H9 (cell line): ENCODE measurements at regions not wholly inside any gene's neighbourhood (a gene's known extent, or its start where the extent isn't known, plus 50 kb on each side); places are given as distances from the start of the nearest gene placed in this dataset.

ENCODE experiments used
- DNase-seq: peaks from one replicate; pipeline ENCODE4 v3.0.0-alpha.2; 2017
- H2AFZ ChIP-seq: one replicate; pipeline ENCODE4 v1.6.1; 2013; ENCODE audit warnings: mild to moderate bottlenecking, low read length, control low read depth, moderate library complexity
- H2AK5ac ChIP-seq: 2 replicates; pipeline ENCODE4 v1.6.1; 2013; ENCODE audit warnings: low read length, control low read depth, mixed read lengths; ENCODE audit not compliant: insufficient read length
- H2BK120ac ChIP-seq: one replicate; pipeline ENCODE4 v1.6.1; 2013; ENCODE audit warnings: low read depth, mild to moderate bottlenecking, low read length, control low read depth, inconsistent platforms; ENCODE audit not compliant: poor library complexity, severe bottlenecking
- H2BK12ac ChIP-seq: 2 replicates; pipeline ENCODE4 v1.6.1; 2013; ENCODE audit warnings: low read length, control low read depth, mixed read lengths, low read depth; ENCODE audit not compliant: insufficient read length
- H2BK15ac ChIP-seq: 2 replicates; pipeline ENCODE4 v1.6.1; 2013; ENCODE audit warnings: low read depth, low read length, control low read depth
- H2BK20ac ChIP-seq: one replicate; pipeline ENCODE4 v1.6.1; 2013; ENCODE audit warnings: low read depth, mild to moderate bottlenecking, low read length, control low read depth, inconsistent platforms; ENCODE audit not compliant: poor library complexity, severe bottlenecking
- H2BK5ac ChIP-seq: 2 replicates; pipeline ENCODE4 v1.6.1; 2013; ENCODE audit warnings: low read length, control low read depth, mixed read lengths; ENCODE audit not compliant: insufficient read length
- H3K14ac ChIP-seq: 2 replicates; pipeline ENCODE4 v1.6.1; 2013; ENCODE audit warnings: low read length, control low read depth; ENCODE audit not compliant: insufficient read depth
- H3K18ac ChIP-seq: 2 replicates; pipeline ENCODE4 v1.6.1; 2013; ENCODE audit warnings: low read depth, mild to moderate bottlenecking, mixed read lengths, low read length, control low read depth; ENCODE audit not compliant: insufficient read length
- H3K23ac ChIP-seq: 2 replicates; pipeline ENCODE4 v1.6.1; 2013; ENCODE audit warnings: low read length, control low read depth, mixed read lengths, low read depth; ENCODE audit not compliant: insufficient read length
- H3K23me2 ChIP-seq: 2 replicates; pipeline ENCODE4 v1.6.1; 2013; ENCODE audit warnings: low read depth, mild to moderate bottlenecking, mixed read lengths, low read length, control low read depth; ENCODE audit not compliant: insufficient read length, poor library complexity, severe bottlenecking
- H3K27ac ChIP-seq: 2 replicates; pipeline ENCODE4 v1.5.1; 2013; ENCODE audit warnings: low read length, control low read depth, mixed read lengths, low read depth; ENCODE audit not compliant: insufficient read length
- H3K27me3 ChIP-seq: 2 replicates; pipeline ENCODE4 v1.6.1; 2013; ENCODE audit warnings: low read length, control low read depth, inconsistent platforms; ENCODE audit not compliant: insufficient read depth
- H3K4ac ChIP-seq: 2 replicates; pipeline ENCODE4 v1.6.1; 2013; ENCODE audit warnings: low read depth, mild to moderate bottlenecking, control low read depth, inconsistent platforms, low read length, moderate library complexity
- H3K4me1 ChIP-seq: 2 replicates; pipeline ENCODE4 v1.6.1; 2013; ENCODE audit warnings: low read length, control low read depth, inconsistent platforms; ENCODE audit not compliant: insufficient read depth
- H3K4me2 ChIP-seq: 2 replicates; pipeline ENCODE4 v1.6.1; 2013; ENCODE audit warnings: low read length, control low read depth, mixed read lengths; ENCODE audit not compliant: insufficient read length, insufficient read depth
- H3K56ac ChIP-seq: 2 replicates; pipeline ENCODE4 v1.6.1; 2013; ENCODE audit warnings: low read depth, mild to moderate bottlenecking, mixed read lengths, low read length, control low read depth; ENCODE audit not compliant: insufficient read length
- H3K79me1 ChIP-seq: 2 replicates; pipeline ENCODE4 v1.6.1; 2013; ENCODE audit warnings: low read depth, mild to moderate bottlenecking, moderate library complexity, low read length, control low read depth, inconsistent platforms; ENCODE audit not compliant: insufficient read depth, poor library complexity, severe bottlenecking
- H3K79me2 ChIP-seq: 2 replicates; pipeline ENCODE4 v1.6.1; 2013; ENCODE audit warnings: low read length, control low read depth, inconsistent platforms; ENCODE audit not compliant: insufficient read depth
- H3K9ac ChIP-seq: 2 replicates; pipeline ENCODE4 v1.6.1; 2013; ENCODE audit warnings: low read length, control low read depth, mixed read lengths; ENCODE audit not compliant: insufficient read length; ENCODE audit errors: extremely low read depth
- H3K9me3 ChIP-seq: one replicate; pipeline ENCODE4 v1.6.1; 2013; ENCODE audit warnings: low read depth, low read length, inconsistent platforms; ENCODE audit not compliant: control insufficient read depth
- H3T11ph ChIP-seq: one replicate; pipeline ENCODE4 v1.6.1; 2013; ENCODE audit warnings: mild to moderate bottlenecking, low read length, control low read depth, inconsistent platforms
- H4K20me1 ChIP-seq: one replicate; pipeline ENCODE4 v1.6.1; 2013; ENCODE audit not compliant: control insufficient read depth, insufficient read length, insufficient read depth
- H4K5ac ChIP-seq: 2 replicates; pipeline ENCODE4 v1.6.1; 2013; ENCODE audit warnings: low read depth, mild to moderate bottlenecking, mixed read lengths, low read length, control low read depth; ENCODE audit not compliant: insufficient read length
- H4K8ac ChIP-seq: replicated peaks from 2 replicates; pipeline ENCODE4 v1.6.1; 2013; ENCODE audit warnings: low read length, control low read depth, mixed read lengths, low read depth; ENCODE audit not compliant: insufficient read length
- H4K91ac ChIP-seq: 2 replicates; pipeline ENCODE4 v1.6.1; 2013; ENCODE audit warnings: low read depth, mild to moderate bottlenecking, moderate library complexity, mixed read lengths, low read length, control low read depth; ENCODE audit not compliant: insufficient read length
- H3K27ac Mint-ChIP-seq, 3 experiments: 2 replicates in 2 of 3; 3 replicates in 1 of 3; pipeline ENCODE4 v1.8.0; 2020 to 2021; ENCODE audit warnings: mixed read lengths in 3 of 3, mild to moderate bottlenecking in 1 of 3, moderate library complexity in 1 of 3
- H3K27me3 Mint-ChIP-seq: 2 replicates; pipeline ENCODE4 v1.8.0; 2021; ENCODE audit warnings: low read depth, mild to moderate bottlenecking, moderate library complexity, mixed read lengths
- H3K36me3 Mint-ChIP-seq, 3 experiments: 2 replicates in 2 of 3; 3 replicates in 1 of 3; pipeline ENCODE4 v1.8.0; 2020 to 2021; ENCODE audit warnings: low read depth in 3 of 3, mixed read lengths in 3 of 3; ENCODE audit not compliant: insufficient read depth in 1 of 3
- H3K4me1 Mint-ChIP-seq, 2 experiments: 2 replicates each; pipeline ENCODE4 v1.8.0; 2020; ENCODE audit warnings: mixed read lengths in 2 of 2
- H3K4me3 Mint-ChIP-seq, 2 experiments: 2 replicates in 1 of 2; 3 replicates in 1 of 2; pipeline ENCODE4 v1.8.0; 2020 to 2021; ENCODE audit warnings: mild to moderate bottlenecking in 2 of 2, mixed read lengths in 2 of 2, moderate library complexity in 1 of 2
- H3K9me3 Mint-ChIP-seq, 2 experiments: 2 replicates in 1 of 2; 3 replicates in 1 of 2; pipeline ENCODE4 v1.8.0; 2020; ENCODE audit warnings: mild to moderate bottlenecking in 2 of 2, mixed read lengths in 2 of 2, moderate library complexity in 1 of 2
- CTCF ChIP-seq: fragments of 200-600 bp; sonication (generic); conservative IDR thresholded peaks from 3 replicates; pipeline ENCODE4 v1.8.0; 2021; ENCODE audit warnings: antibody characterized with exemption, mild to moderate bottlenecking

- Mint-ChIP-seq H3K27me3 (no peaks in the 10 kb centered on the region), H3K9me3 (no peaks in the 10 kb centered on the region; a peak in 1 of 5 replicates), H3K27ac (no peak overlapping the region; a peak in 1 of 7 replicates), H3K4me1 (peaks cover 36 to 37% of the 10 kb centered on the region in 2 experiments), H3K36me3 (peaks cover 0 to 2% (median 0%) of the 10 kb centered on the region in 3 experiments; a peak in 3 of 7 replicates), H3K4me3 (no peak overlapping the region)
- H4K20me1 ChIP-seq = no peaks in the 10 kb centered on the region
- DNase-seq = no peak
- no peak overlapping the region for H3K18ac ChIP-seq
- H3K23ac ChIP-seq = no peak overlapping the region
- no peak overlapping the region for H4K91ac ChIP-seq
- no peak overlapping the region for H4K5ac ChIP-seq
- no peak overlapping the region for H3K4me2 ChIP-seq
- no peak overlapping the region for H4K8ac ChIP-seq
- H3K4me1 ChIP-seq = peaks cover 13% of the 10 kb centered on the region; the same call in 1 of the 2 replicates
- no peaks in the 10 kb centered on the region for H3K79me2 ChIP-seq
- H2BK20ac ChIP-seq = no peak overlapping the region
- no peak overlapping the region for H2BK120ac ChIP-seq
- no peaks in the 10 kb centered on the region for H3K27me3 ChIP-seq
- no peak for TF ChIP-seq CTCF
- no peak overlapping the region for H2BK5ac ChIP-seq
- H2BK12ac ChIP-seq = no peak overlapping the region
- no peak overlapping the region for H2BK15ac ChIP-seq
- H3K9ac ChIP-seq = no peak overlapping the region
- H3K27ac ChIP-seq = no peak overlapping the region
- H3K23me2 ChIP-seq = no peaks in the 10 kb centered on the region
- H3K14ac ChIP-seq = no peak overlapping the region
- no peak overlapping the region for H3K4ac ChIP-seq
- H3K79me1 ChIP-seq = no peaks in the 10 kb centered on the region
- no peak overlapping the region for H3K56ac ChIP-seq
- no peak overlapping the region for H2AK5ac ChIP-seq
- H3T11ph ChIP-seq = no peak overlapping the region
- no peaks in the 10 kb centered on the region for H3K9me3 ChIP-seq
- H2AFZ ChIP-seq = no peak overlapping the region
Observed at GRCh38 chr9:19969721-19970120, 180.9 kb upstream of the SLC24A2 start.
